Liver (tissue), 8 donors: ENCODE measurements at regions not wholly inside any gene's neighbourhood (a gene's known extent, or its start where the extent isn't known, plus 50 kb on each side); places are given as distances from the start of the nearest gene placed in this dataset.

Source experiments
- DNase-seq: peaks from one replicate; pipeline ENCODE4 v3.0.0-alpha.2; 2017; ENCODE audit warnings: low spot score
- H3K27ac ChIP-seq, 2 donors: one replicate each; pipeline ENCODE4 v1.7.0; 2013; ENCODE audit warnings: inconsistent platforms in 2 of 2, low read length in 2 of 2, control low read depth in 1 of 2, low read depth in 1 of 2, mild to moderate bottlenecking in 1 of 2
- H3K27me3 ChIP-seq, 4 donors: one replicate each; pipeline versions ENCODE4 v1.6.1 to v1.7.0; 2013; ENCODE audit warnings: low read length in 3 of 4, inconsistent platforms in 1 of 4, mild to moderate bottlenecking in 1 of 4, moderate library complexity in 1 of 4; ENCODE audit not compliant: control insufficient read depth in 4 of 4, insufficient read depth in 4 of 4
- H3K36me3 ChIP-seq, 4 donors: one replicate each; pipeline versions ENCODE4 v1.6.1 to v1.7.0; 2013; ENCODE audit warnings: low read length in 3 of 4, mild to moderate bottlenecking in 3 of 4, low read depth in 1 of 4, moderate library complexity in 1 of 4; ENCODE audit not compliant: control insufficient read depth in 4 of 4, insufficient read depth in 3 of 4
- H3K4me1 ChIP-seq, 4 donors: one replicate each; pipeline versions ENCODE4 v1.6.1 to v1.7.0; 2013; ENCODE audit warnings: low read length in 3 of 4, mild to moderate bottlenecking in 3 of 4, moderate library complexity in 1 of 4; ENCODE audit not compliant: control insufficient read depth in 4 of 4, insufficient read depth in 4 of 4
- H3K4me3 ChIP-seq, 3 donors: one replicate each; pipeline versions ENCODE4 v1.6.1 to v1.7.0; 2013; ENCODE audit warnings: low read length in 3 of 3, control low read depth in 1 of 3, low read depth in 1 of 3, mild to moderate bottlenecking in 1 of 3
- H3K9ac ChIP-seq, 2 donors: one replicate each; pipeline ENCODE4 v1.7.0; 2013; ENCODE audit warnings: low read length in 2 of 2, mild to moderate bottlenecking in 2 of 2, moderate library complexity in 2 of 2, control low read depth in 1 of 2, low read depth in 1 of 2
- H3K9me3 ChIP-seq, 4 donors: one replicate each; pipeline versions ENCODE4 v1.6.1 to v1.7.0; 2013; ENCODE audit warnings: low read length in 3 of 4; ENCODE audit not compliant: control insufficient read depth in 4 of 4
- CTCF ChIP-seq: fragments of 150-350 bp; IDR thresholded peaks from 2 replicates; pipeline ENCODE4 v1.5.1; 2017; ENCODE audit warnings: improper control_type of control experiment, low read depth, low read length; ENCODE audit not compliant: missing input control
- EGR1 ChIP-seq, 2 donors: IDR thresholded peaks; 2 replicates each; pipeline ENCODE4 v1.6.1; 2016 to 2018; ENCODE audit warnings: antibody characterized with exemption in 2 of 2, low read depth in 2 of 2
- FOXA1 ChIP-seq: IDR thresholded peaks from 2 replicates; pipeline ENCODE4 v1.6.1; 2016; ENCODE audit warnings: antibody characterized with exemption
- FOXA2 ChIP-seq: IDR thresholded peaks from 2 replicates; pipeline ENCODE4 v1.6.1; 2016; ENCODE audit warnings: antibody characterized with exemption
- GABPA ChIP-seq, 2 donors: IDR thresholded peaks in 1 of 2; conservative IDR thresholded peaks in 1 of 2; 2 replicates each; pipeline ENCODE4 v1.6.1; 2016; ENCODE audit warnings: antibody characterized with exemption in 2 of 2, mild to moderate bottlenecking in 1 of 2, moderate library complexity in 1 of 2
- HNF4A ChIP-seq, 2 donors: conservative IDR thresholded peaks; 2 replicates each; pipeline ENCODE4 v1.6.1; 2016; ENCODE audit warnings: antibody characterized with exemption in 2 of 2, mild to moderate bottlenecking in 2 of 2
- HNF4G ChIP-seq: IDR thresholded peaks from 2 replicates; pipeline ENCODE4 v1.6.1; 2016; ENCODE audit warnings: antibody characterized with exemption
- JUND ChIP-seq, 2 donors: IDR thresholded peaks; 2 replicates each; pipeline ENCODE4 v1.6.1; 2016; ENCODE audit warnings: antibody characterized with exemption in 2 of 2
- MAX ChIP-seq: IDR thresholded peaks from 2 replicates; pipeline ENCODE4 v1.6.1; 2016; ENCODE audit warnings: antibody characterized with exemption
- NR2F2 ChIP-seq: IDR thresholded peaks from 2 replicates; pipeline ENCODE4 v1.6.1; 2016; ENCODE audit warnings: antibody characterized with exemption
- RAD21 ChIP-seq, 2 donors: IDR thresholded peaks; 2 replicates each; pipeline ENCODE4 v1.6.1; 2016; ENCODE audit warnings: antibody characterized with exemption in 2 of 2, mild to moderate bottlenecking in 2 of 2
- REST ChIP-seq: IDR thresholded peaks from 2 replicates; pipeline ENCODE4 v1.6.1; 2016; ENCODE audit warnings: antibody characterized with exemption, mild to moderate bottlenecking
- RXRA ChIP-seq, 2 donors: IDR thresholded peaks; 2 replicates each; pipeline ENCODE4 v1.6.1; 2017 to 2018; ENCODE audit warnings: antibody characterized with exemption in 2 of 2, mild to moderate bottlenecking in 1 of 2
- SP1 ChIP-seq: IDR thresholded peaks from 2 replicates; pipeline ENCODE4 v1.6.1; 2018; ENCODE audit warnings: antibody characterized with exemption, mild to moderate bottlenecking
- YY1 ChIP-seq: IDR thresholded peaks from 2 replicates; pipeline ENCODE4 v1.6.1; 2016; ENCODE audit warnings: antibody characterized with exemption, mild to moderate bottlenecking
- WGBS: extraction: QIAGEN DNeasy Blood & Tissue Kit; methylation state at CpG from one replicate; pipeline ENCODE4 v1.1.7; 2013; 5-methylcytosine and 5-hydroxymethylcytosine counted together
- TF ChIP-seq, protein P1 (sequence below): IDR thresholded peaks from 2 replicates; pipeline ENCODE4 v1.6.1; 2016; ENCODE audit warnings: antibody characterized with exemption
- TF ChIP-seq, protein P2 (sequence below): IDR thresholded peaks from 2 replicates; pipeline ENCODE4 v1.6.1; 2016; ENCODE audit warnings: antibody characterized with exemption
- donor health status: healthy.
- donor health status: healthy.
- donor health status: healthy.
- donor health status: healthy.
- donor health status: healthy.

DNA sequence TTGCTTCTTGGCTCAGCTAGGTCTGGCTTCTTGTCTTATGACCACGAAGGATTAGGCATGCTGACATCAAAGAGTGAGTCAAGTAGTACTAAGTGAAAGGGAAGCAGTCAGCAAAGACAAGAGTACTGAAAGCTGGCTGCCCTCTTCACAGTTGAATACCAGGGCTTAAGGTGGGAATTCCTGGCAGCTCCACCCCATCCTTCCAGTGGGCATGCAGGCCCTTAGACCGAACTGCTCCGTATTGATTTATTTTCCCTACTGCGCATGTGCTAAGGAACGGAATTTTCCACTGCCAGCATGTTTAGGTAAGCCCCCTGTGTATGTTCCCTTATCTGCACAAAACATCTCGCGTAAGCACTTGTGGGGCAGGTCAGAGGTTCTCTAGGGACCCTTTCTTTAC, 2320.1 kb downstream of the ARAP2 start:
- no peak for DNase-seq

More for the DNA sequence above, 2320.1 kb downstream of the ARAP2 start:
- Histone ChIP-seq H3K27me3 (no peaks in the 10 kb centered on the region), H3K9ac (no peak overlapping the region), H3K4me3 (no peak overlapping the region), H3K9me3 (no peaks in the 10 kb centered on the region), H3K27ac (no peak overlapping the region), H3K36me3 (no peaks in the 10 kb centered on the region), H3K4me1 (no peaks in the 10 kb centered on the region)
- TF ChIP-seq RXRA (IDR thresholded peaks at IDR 0.05) (no peak), YY1 (no peak), SP1 (no peak), CTCF (no peak), GABPA (IDR thresholded peaks at IDR 0.05 in 1 of 2, conservative IDR thresholded peaks at IDR 0.05 in 1 of 2) (no peak), NR2F2 (no peak), RAD21 (IDR thresholded peaks at IDR 0.05) (no peak), FOXA2 (no peak), HNF4G (no peak), FOXA1 (no peak), HNF4A (conservative IDR thresholded peaks at IDR 0.05) (no peak), MAX (no peak), EGR1 (IDR thresholded peaks at IDR 0.05; ENCODE audit: low read depth in 2 of 2) (no peak), JUND (IDR thresholded peaks at IDR 0.05) (no peak), REST (no peak)
- TF ChIP-seq, protein P1, sequence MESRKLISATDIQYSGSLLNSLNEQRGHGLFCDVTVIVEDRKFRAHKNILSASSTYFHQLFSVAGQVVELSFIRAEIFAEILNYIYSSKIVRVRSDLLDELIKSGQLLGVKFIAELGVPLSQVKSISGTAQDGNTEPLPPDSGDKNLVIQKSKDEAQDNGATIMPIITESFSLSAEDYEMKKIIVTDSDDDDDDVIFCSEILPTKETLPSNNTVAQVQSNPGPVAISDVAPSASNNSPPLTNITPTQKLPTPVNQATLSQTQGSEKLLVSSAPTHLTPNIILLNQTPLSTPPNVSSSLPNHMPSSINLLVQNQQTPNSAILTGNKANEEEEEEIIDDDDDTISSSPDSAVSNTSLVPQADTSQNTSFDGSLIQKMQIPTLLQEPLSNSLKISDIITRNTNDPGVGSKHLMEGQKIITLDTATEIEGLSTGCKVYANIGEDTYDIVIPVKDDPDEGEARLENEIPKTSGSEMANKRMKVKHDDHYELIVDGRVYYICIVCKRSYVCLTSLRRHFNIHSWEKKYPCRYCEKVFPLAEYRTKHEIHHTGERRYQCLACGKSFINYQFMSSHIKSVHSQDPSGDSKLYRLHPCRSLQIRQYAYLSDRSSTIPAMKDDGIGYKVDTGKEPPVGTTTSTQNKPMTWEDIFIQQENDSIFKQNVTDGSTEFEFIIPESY: no peak
- TF ChIP-seq, protein P2, sequence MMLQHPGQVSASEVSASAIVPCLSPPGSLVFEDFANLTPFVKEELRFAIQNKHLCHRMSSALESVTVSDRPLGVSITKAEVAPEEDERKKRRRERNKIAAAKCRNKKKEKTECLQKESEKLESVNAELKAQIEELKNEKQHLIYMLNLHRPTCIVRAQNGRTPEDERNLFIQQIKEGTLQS: no peak
- WGBS: 63% methylated on average over 7 of the region's 7 CpGs
